Left renal cortex interstitium (tissue), 4 donors: ENCODE measurements at regions not wholly inside any gene's neighbourhood (a gene's known extent, or its start where the extent isn't known, plus 50 kb on each side); places are given as distances from the start of the nearest gene placed in this dataset.

Source experiments
- DNase-seq, 4 donors: peaks; one replicate each; pipeline ENCODE4 v3.0.0-alpha.2; 2013; ENCODE audit warnings: low read depth in 4 of 4, low spot score in 2 of 4, missing footprints in 1 of 4

GRCh38 chr20:24148372-24148771 lies 159.8 kb upstream of the GGTLC1 start:
- no peak for DNase-seq

- DNase-seq: no peak
These were observed 159.4 kb upstream of the GGTLC1 start for GRCh38 chr20:24147961-24148360.

GRCh38 chr20:24147479-24147878 lies 158.9 kb upstream of the GGTLC1 start:
- no peak for DNase-seq

- DNase-seq: no peak
These were observed 157.7 kb upstream of the GGTLC1 start for GRCh38 chr20:24146231-24146634.

GRCh38 chr20:24144371-24144770 lies 155.8 kb upstream of the GGTLC1 start:
- no peak for DNase-seq

GRCh38 chr20:24141111-24141510 lies 152.5 kb upstream of the GGTLC1 start:
- no peak for DNase-seq

- no peak for DNase-seq
These were observed 151.3 kb upstream of the GGTLC1 start for GRCh38 chr20:24139846-24140245.

- DNase-seq: no peak
These were observed 150.4 kb upstream of the GGTLC1 start for GRCh38 chr20:24138951-24139350.

GRCh38 chr20:24138196-24138857 lies 149.7 kb upstream of the GGTLC1 start:
- DNase-seq: no peak

GRCh38 chr20:24136659-24137246 lies 148.2 kb upstream of the GGTLC1 start:
- no peak for DNase-seq

GRCh38 chr20:24135781-24136180 lies 147.2 kb upstream of the GGTLC1 start:
- no peak for DNase-seq

- DNase-seq: no peak
These were observed 146.4 kb upstream of the GGTLC1 start for GRCh38 chr20:24134930-24135329.

- DNase-seq: no peak
These were observed 145.7 kb upstream of the GGTLC1 start for GRCh38 chr20:24134284-24134683.

GRCh38 chr20:24132246-24132645 lies 143.7 kb upstream of the GGTLC1 start:
- no peak for DNase-seq

- DNase-seq: no peak
These were observed 143.1 kb upstream of the GGTLC1 start for GRCh38 chr20:24131684-24132083.

GRCh38 chr20:24131281-24131680 lies 142.7 kb upstream of the GGTLC1 start:
- DNase-seq: no peak

GRCh38 chr20:24129641-24130040 lies 141.1 kb upstream of the GGTLC1 start:
- no peak for DNase-seq

GRCh38 chr20:24124951-24125650 lies 136.5 kb upstream of the GGTLC1 start:
- DNase-seq: no peak

- DNase-seq: no peak
These were observed 135.4 kb upstream of the GGTLC1 start for GRCh38 chr20:24124003-24124402.

GRCh38 chr20:24118441-24119175 lies 130.0 kb upstream of the GGTLC1 start:
- DNase-seq: no peak

GRCh38 chr20:24118034-24118433 lies 129.5 kb upstream of the GGTLC1 start:
- DNase-seq: no peak
